Fibroblast of mammary gland (primary cell): ENCODE measurements at regions not wholly inside any gene's neighbourhood (a gene's known extent, or its start where the extent isn't known, plus 50 kb on each side); places are given as distances from the start of the nearest gene placed in this dataset.

Source experiments
- DNase-seq: peaks from one replicate; pipeline ENCODE4 v3.0.0-alpha.2; 2010; ENCODE audit warnings: low read depth
- H3K4me3 ChIP-seq: 2 replicates; pipeline ENCODE4 v1.5.1; 2011; ENCODE audit warnings: low read depth, mild to moderate bottlenecking, low read length, moderate library complexity; ENCODE audit not compliant: control insufficient read depth
- TF ChIP-seq, protein P1 (sequence below): conservative IDR thresholded peaks from 2 replicates; pipeline ENCODE4 v1.5.1; 2011; ENCODE audit warnings: low read depth, low read length, inconsistent platforms; ENCODE audit not compliant: control insufficient read depth, insufficient read depth

DNA sequence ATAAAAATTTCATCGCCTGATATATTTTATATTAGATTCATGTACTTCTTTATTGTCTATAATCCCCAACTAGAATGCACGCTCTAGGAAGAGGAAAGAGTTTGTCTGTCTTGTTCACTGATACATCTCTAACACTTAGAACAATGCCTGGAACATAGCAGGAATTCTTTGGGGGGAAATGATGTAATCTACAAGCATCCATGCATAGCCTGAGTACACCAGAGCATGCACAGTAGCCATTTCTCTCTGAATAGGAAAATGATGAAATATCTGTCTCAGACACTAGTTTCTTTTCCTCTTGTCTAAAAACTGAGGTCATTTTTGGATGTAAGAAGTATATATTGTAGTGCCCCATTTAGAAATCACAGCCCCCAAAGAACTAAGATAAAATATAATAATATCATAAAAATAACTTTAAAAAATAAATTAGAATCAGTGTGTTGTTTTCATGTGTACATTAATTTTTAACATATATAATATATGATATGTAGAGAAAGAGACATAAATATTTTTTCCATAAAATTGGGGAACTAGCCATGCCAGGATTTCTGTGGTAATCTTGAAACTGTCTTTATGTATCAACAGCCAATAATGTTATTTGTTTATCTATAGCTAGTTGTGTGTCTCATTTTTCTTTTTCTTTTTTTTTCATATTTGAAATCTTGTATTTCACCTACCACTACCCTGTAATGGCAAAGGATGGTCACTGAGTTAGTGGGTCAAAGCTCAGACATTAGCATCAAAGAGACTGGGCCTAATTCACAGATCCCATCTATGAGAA lies 155.6 kb upstream of the TMCC3 start:
- DNase-seq: peak; percentile 39
- TF ChIP-seq, protein P1, sequence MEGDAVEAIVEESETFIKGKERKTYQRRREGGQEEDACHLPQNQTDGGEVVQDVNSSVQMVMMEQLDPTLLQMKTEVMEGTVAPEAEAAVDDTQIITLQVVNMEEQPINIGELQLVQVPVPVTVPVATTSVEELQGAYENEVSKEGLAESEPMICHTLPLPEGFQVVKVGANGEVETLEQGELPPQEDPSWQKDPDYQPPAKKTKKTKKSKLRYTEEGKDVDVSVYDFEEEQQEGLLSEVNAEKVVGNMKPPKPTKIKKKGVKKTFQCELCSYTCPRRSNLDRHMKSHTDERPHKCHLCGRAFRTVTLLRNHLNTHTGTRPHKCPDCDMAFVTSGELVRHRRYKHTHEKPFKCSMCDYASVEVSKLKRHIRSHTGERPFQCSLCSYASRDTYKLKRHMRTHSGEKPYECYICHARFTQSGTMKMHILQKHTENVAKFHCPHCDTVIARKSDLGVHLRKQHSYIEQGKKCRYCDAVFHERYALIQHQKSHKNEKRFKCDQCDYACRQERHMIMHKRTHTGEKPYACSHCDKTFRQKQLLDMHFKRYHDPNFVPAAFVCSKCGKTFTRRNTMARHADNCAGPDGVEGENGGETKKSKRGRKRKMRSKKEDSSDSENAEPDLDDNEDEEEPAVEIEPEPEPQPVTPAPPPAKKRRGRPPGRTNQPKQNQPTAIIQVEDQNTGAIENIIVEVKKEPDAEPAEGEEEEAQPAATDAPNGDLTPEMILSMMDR: no peak
- H3K4me3 ChIP-seq: no peak overlapping the region

DNA sequence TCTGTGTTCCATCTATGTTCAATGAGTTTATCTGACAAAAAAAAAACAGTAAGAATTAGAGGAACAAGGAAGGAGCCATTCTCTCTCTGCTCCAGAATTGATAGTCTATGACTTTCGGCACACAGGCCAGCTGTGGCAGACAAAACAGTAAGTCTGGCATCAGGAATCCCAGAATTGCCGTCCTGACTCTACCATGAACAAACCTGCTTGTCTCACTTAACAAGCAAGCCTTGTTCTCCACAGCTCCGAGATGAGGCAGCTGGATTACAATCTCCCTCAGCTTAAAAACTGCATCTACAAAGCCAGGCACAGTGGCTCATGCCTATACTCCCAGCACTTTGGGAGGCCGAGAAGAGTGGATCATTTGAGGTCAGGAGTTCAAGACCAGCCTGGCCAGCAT lies 153.6 kb upstream of the TMCC3 start:
- TF ChIP-seq, protein P1: no peak

DNA sequence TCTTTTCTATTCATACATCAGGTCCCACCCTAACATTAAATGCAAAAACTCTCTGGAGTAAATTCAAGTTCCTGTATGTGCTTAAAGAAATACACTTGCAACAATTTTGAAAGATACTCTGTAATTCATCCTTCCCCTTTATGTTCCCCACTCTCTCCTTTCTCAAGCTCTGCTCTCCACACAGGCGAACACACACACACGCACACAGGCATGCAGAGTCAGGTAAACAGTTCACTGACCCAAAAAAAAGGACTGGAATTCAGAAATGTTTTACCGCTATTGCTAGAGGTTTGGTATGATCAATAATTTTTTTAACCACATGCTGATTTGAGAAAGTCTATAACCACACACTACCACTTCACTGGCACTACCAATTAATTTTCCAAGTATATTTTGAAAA lies 152.4 kb upstream of the TMCC3 start:
- TF ChIP-seq, protein P1: no peak
- no peak overlapping the region for H3K4me3 ChIP-seq
- no peak for DNase-seq

More for the DNA sequence above, 153.6 kb upstream of the TMCC3 start:
- no peak for DNase-seq
- no peak overlapping the region for H3K4me3 ChIP-seq

DNA sequence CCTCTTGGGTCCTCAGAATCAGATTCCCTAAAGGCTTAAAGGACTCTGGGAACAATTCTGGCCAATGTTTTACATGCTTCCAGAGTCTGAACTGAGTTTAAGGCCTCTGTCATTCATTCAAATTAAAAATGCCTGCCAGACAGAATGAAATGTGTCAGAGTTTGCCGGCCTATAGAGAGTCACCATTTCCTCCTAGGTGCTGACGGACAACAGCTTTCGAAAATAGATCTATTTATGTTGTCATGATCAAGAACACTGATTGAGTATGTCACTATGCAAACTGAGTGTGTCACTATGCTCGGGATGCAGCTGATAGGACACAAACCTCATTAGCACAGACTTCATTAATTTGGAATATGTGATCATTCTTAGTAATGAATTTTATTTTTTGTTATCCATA lies 151.4 kb upstream of the TMCC3 start:
- H3K4me3 ChIP-seq: no peak overlapping the region
- TF ChIP-seq, protein P1: no peak
- no peak for DNase-seq

DNA sequence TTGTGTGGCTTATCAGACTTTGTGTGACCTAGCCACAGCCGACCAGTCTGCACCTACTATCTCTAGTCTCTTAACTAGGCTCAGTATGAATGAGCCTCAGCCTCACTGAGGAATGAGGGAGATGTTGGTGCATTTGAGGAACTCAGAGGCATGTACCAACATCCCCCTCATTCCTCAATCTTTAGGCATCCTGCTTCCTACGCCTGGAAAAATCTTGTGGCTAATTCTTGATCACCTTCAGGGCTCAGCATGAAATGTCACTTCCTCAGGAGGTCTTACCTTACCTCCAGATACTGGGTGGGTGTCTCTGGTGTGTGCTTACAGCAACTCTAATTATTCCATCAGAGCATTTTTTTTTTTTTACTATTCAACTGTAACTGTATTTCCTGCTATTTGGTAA lies 148.8 kb upstream of the TMCC3 start:
- TF ChIP-seq, protein P1: no peak
- no peak overlapping the region for H3K4me3 ChIP-seq
- no peak for DNase-seq

DNA sequence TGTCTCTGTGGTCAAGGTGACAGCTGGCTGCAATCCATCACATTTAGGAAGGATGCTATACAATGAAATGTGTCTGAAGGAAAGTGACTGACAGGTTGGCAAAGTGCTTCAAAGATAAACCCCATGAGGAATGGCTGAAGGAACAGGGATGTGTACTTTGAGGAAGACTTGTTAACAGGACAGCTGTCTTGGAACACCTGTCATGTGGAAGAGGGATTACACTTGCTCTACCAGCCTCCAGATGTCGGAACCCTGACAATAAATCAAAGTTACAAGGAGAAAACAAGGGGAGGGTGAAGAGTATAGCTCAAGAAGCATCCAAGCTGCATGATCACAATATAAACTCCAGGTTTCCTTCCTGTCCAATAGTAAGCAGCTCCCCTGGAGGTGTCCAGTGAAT lies 147.8 kb upstream of the TMCC3 start:
- no peak overlapping the region for H3K4me3 ChIP-seq
- TF ChIP-seq, protein P1: no peak
- DNase-seq: no peak
